HL-60/S4 treated with retinoic acid at 250 ng/mL for 4 days and 3 days (cell line): ENCODE measurements at regions not wholly inside any gene's neighbourhood (a gene's known extent, or its start where the extent isn't known, plus 50 kb on each side); places are given as distances from the start of the nearest gene placed in this dataset.
"Not testable (repeated sequence)": the region's sequence is repeated elsewhere in the genome, so short reads cannot be mapped to it uniquely, and the experiment has no call there.

Experiments
- in situ Hi-C: fragments of 300-500 bp; cut with MboI; formaldehyde crosslinking; loops from 2 replicates; pipeline ENCODE4 v1.7.0; 2022; ENCODE audit warnings: low sequenced_read_pairs

DNA sequence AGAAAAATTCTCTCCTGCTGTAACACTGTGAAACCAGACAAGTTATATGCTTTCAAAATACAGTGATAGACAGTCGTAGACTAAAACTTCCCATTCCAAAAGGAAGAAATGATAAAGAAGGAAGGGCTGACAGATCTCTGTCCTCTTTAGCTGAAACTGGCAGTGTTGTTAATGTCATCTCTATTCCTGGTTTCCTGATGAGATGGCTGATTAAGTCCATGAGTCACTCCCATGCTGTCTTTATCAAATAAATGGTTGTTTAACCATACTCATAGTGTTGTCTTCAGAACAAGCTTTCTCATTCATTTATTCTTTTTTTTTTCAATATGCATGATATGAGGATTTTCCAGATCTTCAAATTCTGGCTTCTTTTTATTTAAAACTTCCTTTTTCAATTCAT, 952.2 kb upstream of the WWC1 start:
- in situ Hi-C loops, result no loop called here

DNA sequence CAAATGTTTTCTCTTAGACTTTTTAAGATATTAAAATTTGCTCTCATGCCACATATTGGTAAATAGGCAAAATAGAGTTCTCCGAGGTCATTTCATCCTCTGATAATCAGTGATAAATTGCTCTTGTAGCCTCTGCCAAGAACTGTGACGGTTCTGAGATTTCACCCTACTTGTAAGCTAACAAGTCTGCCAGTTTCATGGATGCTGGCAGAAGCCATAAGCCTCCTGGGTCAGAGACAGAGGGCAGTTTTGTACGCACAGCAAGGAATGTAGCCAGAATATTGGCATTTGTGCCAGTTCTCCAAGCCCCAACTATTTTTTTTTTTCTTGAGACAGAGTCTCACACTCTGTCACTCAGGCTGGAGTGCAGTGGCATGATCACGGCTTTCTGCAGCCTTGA, 945.0 kb upstream of the WWC1 start:
- in situ Hi-C loops, result no loop called here

DNA sequence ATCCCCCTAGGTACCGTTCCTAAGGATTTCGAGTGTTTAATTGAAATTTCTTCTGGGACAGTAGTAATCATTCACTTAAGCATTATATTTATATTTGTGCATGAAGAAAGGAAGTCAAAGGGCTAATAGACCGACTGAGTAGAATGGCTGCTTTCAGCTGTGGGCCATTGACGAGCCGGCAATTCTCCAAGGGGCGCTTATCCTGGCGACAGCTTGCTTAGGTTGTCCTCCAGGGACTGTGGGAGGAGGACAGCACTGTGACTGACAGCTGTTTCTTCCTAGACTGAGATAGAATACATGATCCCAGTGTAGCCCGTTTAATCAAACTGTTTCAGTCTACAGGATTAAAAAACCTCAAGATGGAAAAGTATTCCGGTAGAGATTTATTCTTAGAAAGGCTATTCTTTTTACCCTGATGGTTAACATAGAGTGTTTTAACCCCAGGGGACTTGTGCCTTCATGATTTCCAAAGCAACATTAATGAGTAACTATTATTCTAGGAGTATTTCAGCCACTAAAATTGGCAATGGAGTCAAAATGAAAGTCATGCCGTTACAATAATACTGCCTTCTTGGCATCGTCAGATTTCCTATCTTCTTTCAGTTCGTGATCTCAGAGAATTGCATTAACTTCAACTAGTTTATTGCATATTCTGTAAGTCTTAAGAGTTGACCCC, 943.1 kb upstream of the WWC1 start:
- in situ Hi-C loops, result no loop called here

DNA sequence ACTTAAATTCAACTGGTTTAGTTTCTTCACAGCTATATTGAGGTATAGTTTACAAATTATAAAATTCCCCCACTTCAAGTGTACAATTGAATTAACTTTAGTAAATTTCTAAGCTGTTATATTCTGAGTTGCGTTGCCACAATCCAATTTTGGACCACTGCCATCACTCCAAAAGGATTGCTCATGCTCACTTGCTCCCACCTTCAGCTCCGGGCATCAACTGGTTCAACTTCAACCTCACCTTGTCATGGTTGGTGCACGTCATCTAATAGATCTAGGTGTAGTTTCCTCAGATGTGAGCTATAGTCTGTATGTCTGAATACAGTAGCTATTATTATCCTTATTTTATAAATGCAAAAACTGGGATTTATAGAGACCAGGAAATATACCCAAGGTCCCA, 942.5 kb upstream of the WWC1 start:
- in situ Hi-C loops, result no loop called here

DNA sequence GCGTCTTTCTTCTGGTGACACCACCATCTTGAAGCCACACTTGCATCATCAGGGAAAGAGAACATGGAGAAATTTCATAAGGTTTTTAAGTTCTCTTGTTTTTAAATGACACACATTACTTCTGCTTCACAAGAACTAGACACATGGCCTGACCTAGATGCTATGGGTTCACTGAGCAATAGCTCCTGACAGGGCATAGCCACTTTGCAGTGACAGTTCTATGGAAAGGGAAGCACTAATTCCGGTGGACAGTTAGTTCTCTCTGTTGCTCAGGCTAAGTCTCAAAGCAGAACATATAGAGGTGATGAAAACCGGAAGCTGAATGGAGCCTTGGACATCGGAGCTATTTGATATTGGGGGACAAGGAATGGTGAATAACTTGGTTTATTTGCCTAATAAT, 940.1 kb upstream of the WWC1 start:
- in situ Hi-C loops, result no loop called here

DNA sequence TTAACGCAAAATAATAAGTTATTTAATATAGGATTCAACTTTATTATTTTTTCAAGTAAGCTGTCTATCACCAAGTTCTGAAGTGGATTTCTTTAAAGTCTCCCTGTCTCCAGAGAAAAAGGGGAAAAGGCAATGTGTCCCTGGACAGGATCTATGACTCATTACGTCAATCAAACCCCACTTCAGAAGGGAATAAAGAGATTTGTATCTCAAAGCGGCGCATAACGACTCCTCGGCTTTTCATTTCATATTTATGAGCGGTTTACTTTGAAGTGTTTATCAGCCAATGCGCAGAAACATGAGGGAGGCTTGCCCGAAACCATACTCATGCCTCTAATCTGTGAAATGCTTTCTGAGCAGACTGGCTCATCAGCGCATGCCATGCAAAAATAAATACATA, 938.6 kb upstream of the WWC1 start:
- in situ Hi-C loops, result no loop called here

DNA sequence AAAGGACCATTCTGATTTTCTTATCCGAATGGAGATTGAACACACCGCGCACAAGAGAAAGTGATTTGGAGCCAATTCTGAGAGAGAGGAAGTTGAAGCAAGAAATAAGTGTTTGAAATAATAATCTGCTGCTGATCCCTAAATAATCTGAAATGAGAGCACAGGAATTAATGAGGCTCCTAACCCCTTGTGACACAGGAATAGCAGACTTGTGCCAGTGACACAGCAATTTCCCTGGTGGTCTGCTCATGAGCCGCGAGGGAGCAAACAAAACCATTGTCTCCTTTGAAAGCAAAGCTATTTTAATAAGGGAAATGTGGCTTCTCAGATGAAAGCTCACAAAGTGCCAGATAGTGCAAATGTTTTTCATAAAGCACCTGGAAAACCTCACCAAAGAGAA, 936.1 kb upstream of the WWC1 start:
- in situ Hi-C loops, result no loop called here

DNA sequence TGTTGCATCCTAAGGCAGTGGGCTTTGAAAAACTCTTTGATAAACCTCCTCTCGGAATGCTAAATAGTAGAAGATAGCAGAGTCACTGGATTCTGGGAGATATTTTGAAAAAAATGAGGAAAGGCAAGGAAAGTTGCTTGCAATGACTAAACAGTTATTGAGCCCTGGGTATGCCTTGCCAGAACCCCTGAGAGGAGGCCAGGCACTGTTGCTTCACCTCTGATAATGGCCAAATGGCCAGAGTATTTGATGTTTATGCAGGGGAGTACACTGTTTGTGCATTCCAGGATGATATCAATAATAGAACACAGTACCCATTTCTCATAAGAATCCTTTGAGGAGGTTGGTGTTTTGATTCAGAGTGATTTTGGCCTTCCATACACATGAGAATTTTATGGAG, 935.1 kb upstream of the WWC1 start:
- in situ Hi-C loops, result no loop called here

DNA sequence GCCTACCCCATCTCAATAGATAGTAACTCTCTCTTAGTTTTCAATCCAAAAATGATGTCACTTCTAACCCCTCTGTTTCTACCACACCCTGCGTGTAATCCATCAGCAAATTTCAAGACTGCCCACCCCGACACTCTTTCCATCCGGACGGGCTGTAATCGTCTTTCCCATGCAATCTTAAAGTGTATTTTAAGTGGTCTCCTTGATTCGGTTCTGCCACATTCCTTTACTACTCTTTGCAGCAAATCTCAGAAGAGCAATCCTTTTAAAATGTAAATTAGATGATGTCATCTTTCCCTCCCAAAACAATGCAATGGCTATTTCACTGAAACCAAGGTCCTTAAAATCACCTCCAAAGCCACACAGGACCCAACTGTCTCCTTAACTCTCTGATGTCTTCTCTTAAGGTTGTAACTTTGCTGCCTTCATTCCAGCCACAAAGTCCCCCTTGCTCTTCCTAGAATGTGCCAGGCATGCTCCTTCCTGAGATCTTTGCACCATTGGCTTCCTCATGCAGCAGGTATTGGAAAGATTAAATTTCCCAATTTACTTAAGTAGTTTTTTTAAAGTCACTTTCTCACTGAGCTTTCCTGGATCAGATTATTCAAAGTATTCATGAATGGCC, 932.5 kb upstream of the WWC1 start:
- in situ Hi-C loops, result no loop called here

DNA sequence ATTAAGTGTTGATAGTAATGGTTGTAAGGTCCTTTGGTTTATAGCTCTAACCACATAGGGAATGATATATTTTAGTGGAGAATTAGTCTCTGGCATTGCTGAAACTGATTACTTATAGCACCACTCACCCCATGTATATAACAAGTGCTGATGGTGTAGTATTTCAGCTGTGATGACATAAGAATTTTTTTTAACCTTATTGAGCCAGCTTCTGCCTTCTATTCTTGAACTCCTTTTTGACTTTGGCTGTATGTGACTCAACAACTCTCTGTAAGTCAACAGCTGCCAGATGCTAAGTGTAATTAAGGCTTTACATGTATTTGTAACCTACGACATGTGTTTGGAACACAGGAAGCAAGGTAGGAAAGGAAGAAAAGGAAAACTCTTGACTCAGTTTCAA, 929.6 kb upstream of the WWC1 start:
- in situ Hi-C loops, result no loop called here

DNA sequence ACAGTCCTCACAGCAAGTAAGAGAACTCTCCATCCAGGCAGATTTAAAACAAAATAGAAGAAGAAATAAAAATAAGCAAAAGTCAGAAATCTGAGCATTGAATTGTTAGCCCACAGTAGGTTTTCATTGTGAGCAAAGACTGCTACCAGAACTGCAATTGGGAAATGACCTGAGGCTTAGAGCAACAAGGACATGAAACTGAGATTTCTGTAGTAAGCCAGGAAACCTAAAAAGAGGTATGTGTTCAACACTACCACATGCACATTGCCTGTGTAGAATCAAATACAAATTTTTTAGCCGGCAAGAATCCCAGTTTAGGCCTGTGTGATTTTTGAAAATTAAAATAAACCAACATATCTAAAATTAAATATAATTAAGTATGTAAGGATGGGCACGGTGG, 928.4 kb upstream of the WWC1 start:
- in situ Hi-C loops, result no loop called here

DNA sequence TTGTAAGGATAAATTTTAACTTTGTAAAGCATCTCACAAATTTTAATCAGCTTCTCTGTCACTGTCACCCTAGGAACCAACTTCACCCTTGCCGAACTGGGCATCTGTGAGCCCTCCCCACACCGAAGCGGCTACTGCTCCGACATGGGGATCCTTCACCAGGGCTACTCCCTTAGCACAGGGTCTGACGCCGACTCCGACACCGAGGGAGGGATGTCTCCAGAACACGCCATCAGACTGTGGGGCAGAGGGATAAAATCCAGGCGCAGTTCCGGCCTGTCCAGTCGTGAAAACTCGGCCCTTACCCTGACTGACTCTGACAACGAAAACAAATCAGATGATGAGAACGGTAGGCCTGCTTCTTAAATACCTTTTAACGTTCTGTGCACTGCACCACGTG, 916.3 kb upstream of the WWC1 start:
- in situ Hi-C loops, result no loop called here

DNA sequence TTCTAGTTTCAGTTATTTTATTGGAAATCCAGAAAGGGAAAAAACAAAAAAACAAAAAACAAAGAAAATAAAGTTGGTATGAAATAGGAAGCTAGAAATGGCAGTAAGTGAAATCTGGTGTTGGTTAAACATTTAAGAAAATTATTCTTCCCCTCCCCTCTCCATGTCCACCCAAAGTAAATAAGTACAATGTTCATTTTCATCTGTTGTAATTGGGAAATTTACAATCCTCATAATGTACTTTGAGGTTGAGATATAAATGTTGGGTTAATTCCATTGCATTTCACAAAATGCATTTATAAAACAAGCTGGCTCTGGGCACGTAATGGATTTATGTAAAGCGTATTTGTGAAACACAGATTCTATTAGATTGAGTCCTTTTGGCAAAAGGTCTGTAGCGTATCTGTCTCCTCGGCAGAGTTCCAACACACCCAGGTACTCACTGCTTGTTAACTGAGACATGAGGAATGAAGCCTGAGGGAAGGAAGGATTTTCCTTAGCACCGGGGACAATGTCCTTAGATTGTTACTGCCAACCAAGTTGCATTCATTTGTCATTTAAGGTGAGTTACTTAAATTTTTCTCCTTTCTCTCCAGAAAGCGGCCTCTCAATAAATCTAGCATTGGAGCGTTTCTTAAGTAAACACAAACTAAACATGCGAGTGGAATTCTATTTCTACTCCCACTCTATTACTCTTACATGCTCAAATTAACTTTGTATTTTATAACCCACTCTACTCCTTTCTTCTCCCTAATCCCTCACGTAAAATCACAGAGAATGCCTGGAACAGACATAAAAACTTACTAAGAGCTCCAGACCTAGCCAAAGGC, 912.3 kb upstream of the WWC1 start:
- in situ Hi-C loops, result no loop called here

DNA sequence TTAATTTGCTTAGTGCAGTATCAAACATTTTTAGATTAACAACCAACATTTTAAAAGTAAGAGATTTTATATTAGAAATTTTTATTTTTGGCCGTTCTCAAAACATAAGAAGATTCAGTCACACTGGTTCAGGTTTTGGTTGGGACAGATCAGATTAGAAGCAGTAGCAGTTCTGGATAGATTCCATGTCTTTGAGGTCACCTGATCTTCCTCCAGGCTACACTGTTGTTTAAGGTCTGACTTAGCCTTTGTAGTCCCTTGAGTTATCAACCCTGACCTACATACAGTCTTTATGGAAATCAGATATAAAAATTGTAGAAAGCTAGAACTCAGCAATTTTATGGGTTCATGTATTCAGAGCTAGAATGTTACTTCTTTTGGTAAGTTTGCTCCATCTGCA, 910.0 kb upstream of the WWC1 start:
- in situ Hi-C loops, result no loop called here

DNA sequence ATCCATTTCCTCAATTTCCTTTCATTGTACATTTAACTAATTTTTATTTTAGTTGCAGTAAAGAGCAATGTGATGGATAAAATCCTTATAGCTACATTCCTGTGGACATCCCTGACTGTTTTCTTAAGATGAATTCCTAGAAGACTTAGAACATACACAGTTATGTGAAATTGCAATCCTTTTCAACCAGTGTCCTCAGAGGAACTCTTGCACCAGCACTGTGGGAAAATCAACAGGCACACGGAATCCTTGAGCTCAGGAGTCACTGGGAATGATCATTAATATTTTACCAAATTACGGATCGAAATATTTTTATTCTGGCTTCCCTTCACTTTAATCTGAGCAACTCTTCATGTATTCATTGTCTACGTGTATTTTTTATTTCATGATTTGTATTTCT, 901.9 kb upstream of the WWC1 start:
- in situ Hi-C loops, result no loop called here

DNA sequence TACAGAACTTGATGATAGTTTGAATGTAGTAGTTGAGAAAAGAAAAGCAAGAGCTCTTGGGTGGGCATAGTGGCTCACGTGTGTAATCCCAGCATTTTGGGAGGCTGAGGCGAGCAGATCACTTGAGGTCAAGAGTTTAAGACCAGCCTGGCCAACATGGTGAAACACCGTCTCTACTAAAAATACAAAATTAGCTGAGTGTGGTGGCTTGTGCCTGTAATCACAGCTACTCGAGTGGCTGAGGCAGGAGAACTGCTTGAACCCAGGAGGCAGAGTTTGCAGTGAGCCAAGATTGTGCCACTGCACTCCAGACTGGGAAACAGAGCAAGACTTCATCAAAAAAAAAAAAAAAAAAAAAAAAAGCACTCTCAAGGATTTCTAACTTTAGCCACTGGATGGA, 900.2 kb upstream of the WWC1 start:
- in situ Hi-C loops, result not testable (repeated sequence)

DNA sequence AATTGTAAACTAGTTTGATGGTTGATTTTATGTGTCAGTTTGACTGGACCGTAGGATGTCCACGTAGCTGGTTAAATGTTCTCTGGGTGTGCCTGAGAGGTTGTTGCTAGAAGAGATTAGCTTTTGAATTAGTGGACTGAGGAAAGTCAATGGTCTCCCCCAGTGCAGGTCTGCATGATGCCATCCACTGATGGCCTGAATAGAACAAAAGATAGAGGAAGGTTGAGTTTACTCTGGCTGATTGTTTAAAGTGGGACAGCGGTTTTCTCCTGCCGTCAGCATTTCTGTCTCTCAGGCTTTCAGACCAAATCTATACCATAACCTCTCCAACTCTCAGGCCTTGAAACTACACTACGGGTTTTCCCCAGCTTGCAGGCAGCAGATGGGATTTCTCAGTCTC, 899.2 kb upstream of the WWC1 start:
- in situ Hi-C loops, result no loop called here

DNA sequence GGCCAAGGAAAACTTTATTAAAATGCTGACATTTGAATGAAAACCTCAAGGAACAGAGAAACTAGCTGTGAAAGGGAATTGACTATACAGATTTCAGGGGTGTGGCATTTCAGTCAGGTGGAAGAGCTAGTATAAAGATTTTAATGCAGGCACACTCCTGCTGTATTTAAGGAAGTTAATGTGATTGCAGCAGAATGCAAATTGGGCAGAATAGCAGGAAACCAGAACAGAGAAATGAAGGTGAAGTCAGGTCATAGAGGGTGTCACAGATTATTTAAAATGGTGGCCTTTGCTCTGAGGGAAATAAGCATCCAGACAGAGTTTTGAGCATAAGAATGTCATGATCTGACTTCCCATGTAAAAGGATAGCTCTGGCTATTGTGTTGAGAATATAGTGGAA, 898.1 kb upstream of the WWC1 start:
- in situ Hi-C loops, result no loop called here

DNA sequence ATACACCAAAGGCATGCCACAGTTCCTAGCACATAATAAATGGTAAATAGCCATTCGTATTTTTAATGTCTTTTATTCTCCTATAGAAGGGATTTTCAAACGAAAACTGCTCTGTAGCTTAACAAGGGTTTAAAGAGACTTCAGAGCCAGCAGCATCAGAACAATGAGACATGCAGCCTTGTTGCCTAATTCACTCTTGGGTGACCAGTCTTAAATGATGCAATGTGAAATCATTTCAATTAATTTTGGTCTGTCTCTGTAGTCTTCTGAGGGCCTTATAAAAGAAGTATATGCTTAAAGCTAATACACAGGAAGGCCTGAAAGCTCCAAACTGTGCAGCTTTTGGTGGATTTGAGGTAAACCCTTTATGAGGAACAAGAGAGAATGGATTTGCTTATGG, 888.8 kb upstream of the WWC1 start:
- in situ Hi-C loops, result no loop called here

DNA sequence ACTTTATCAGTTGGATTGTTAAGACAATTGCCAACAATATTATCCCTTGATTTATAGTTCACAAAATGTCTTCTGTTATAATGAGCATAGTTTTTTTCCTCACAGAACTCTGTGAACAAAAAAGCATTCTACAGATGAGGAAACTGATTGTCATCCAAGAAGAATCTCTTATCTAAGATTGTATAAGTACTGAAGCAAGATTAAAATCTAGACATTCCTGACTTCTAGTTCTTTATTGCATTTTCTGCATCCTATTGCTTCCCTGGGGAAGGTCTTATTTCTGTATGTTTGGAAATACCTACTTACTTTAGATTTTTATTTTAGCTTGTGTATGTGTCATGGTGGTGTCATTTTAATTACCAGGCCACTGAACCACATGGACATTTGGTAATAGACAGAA, 884.9 kb upstream of the WWC1 start:
- in situ Hi-C loops, result no loop called here

DNA sequence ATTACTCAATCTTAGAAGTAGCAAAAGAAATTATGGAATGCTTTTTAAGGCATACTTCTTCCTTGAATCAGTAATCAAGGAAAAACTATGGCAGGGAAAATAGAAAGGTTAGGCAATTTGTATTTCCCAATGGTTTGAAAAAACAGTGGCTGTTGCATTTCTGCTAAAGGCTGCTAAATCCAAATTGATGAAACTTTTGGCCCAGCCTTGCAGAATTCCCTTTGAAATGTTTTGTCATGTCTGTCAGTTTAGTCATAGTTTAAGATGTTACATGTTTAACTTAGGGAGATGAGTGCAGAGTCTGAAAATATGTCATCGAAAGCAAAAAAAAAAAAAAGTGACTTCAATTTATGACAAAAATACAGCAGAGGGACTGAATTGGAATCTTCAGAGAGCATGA, 878.9 kb upstream of the WWC1 start:
- in situ Hi-C loops, result no loop called here

DNA sequence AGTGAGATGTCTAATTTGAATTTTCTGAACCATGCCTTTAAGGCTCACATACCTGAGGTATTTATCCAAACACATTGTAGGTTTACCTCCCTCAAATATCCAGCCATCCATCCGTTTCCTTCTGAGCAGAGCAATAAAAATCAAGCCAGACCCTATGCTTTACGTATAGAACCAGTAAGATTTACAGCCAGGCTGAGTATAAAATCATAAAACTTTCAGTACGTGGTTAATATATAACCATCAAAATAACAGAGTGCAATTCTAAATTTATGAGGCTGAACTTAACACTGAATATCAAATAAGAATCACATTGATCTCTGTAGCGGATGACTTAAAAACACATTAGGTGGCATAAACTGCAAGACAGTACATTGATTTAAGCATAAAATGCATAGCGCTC, 877.9 kb upstream of the WWC1 start:
- in situ Hi-C loops, result no loop called here
